DND-41 (cell line): ENCODE measurements at regions not wholly inside any gene's neighbourhood (a gene's known extent, or its start where the extent isn't known, plus 50 kb on each side); places are given as distances from the start of the nearest gene placed in this dataset.

Experiments
- ATAC-seq: fragments of 200-7000 bp; cut with Tn5 transposase; 3 replicates; pipeline ENCODE4 v1.9.1; 2021; ENCODE audit warnings: low read depth; ENCODE audit not compliant: insufficient read depth
- DNase-seq: peaks from one replicate; pipeline ENCODE4 v3.0.0-alpha.2; 2020
- H2AFZ ChIP-seq: 2 replicates; pipeline ENCODE4 v1.6.0; 2012; ENCODE audit warnings: low read depth, low read length
- H3K27ac ChIP-seq: 2 replicates; pipeline ENCODE4 v1.5.1; 2012; ENCODE audit warnings: low read length, inconsistent platforms
- H3K27me3 ChIP-seq: fragments of 200-600 bp; sonication (generic); 2 replicates; pipeline ENCODE4 v1.6.0; 2012; ENCODE audit warnings: low read length, mild to moderate bottlenecking, inconsistent platforms; ENCODE audit not compliant: insufficient read depth, poor library complexity
- H3K36me3 ChIP-seq: 2 replicates; pipeline ENCODE4 v1.5.1; 2012; ENCODE audit warnings: low read length, inconsistent platforms; ENCODE audit not compliant: insufficient read depth
- H3K4me1 ChIP-seq: 2 replicates; pipeline ENCODE4 v1.5.1; 2012; ENCODE audit warnings: mild to moderate bottlenecking, low read length; ENCODE audit not compliant: insufficient read depth
- H3K4me2 ChIP-seq: 2 replicates; pipeline ENCODE4 v1.6.0; 2012; ENCODE audit warnings: mild to moderate bottlenecking, moderate library complexity, low read length, inconsistent platforms; ENCODE audit not compliant: insufficient read depth
- H3K4me3 ChIP-seq, 2 experiments: fragments of 200-600 bp in 1 of 2; shearing (Covaris generic) in 1 of 2; 2 replicates each; pipeline ENCODE4 v1.5.1; 2012 to 2016; ENCODE audit warnings: inconsistent platforms in 2 of 2, low read length in 2 of 2, mild to moderate bottlenecking in 2 of 2, low read depth in 1 of 2, moderate library complexity in 1 of 2
- H3K79me2 ChIP-seq: 2 replicates; pipeline ENCODE4 v1.6.0; 2012; ENCODE audit warnings: low read length, inconsistent platforms; ENCODE audit not compliant: insufficient read depth
- H3K9ac ChIP-seq: 2 replicates; pipeline ENCODE4 v1.6.0; 2012; ENCODE audit warnings: low read depth, mild to moderate bottlenecking, inconsistent platforms, low read length, moderate library complexity
- H3K9me3 ChIP-seq: 2 replicates; pipeline ENCODE4 v1.5.1; 2012; ENCODE audit warnings: low read length, moderate library complexity, mild to moderate bottlenecking, inconsistent platforms; ENCODE audit not compliant: insufficient read depth, severe bottlenecking
- H4K20me1 ChIP-seq: 2 replicates; pipeline ENCODE4 v1.6.0; 2012; ENCODE audit warnings: low read length; ENCODE audit not compliant: insufficient read depth
- CTCF ChIP-seq: IDR thresholded peaks from 2 replicates; pipeline ENCODE4 v1.5.1; 2012; ENCODE audit warnings: borderline replicate concordance, low read length, moderate library complexity, mild to moderate bottlenecking; ENCODE audit not compliant: poor library complexity, severe bottlenecking; ENCODE audit errors: extremely low read depth
- EZH2 ChIP-seq: IDR thresholded peaks from 3 replicates; pipeline ENCODE4 v1.6.1; 2012; ENCODE audit warnings: borderline replicate concordance, low read depth, mild to moderate bottlenecking, moderate library complexity, low read length, inconsistent platforms; ENCODE audit not compliant: severe bottlenecking

DNA sequence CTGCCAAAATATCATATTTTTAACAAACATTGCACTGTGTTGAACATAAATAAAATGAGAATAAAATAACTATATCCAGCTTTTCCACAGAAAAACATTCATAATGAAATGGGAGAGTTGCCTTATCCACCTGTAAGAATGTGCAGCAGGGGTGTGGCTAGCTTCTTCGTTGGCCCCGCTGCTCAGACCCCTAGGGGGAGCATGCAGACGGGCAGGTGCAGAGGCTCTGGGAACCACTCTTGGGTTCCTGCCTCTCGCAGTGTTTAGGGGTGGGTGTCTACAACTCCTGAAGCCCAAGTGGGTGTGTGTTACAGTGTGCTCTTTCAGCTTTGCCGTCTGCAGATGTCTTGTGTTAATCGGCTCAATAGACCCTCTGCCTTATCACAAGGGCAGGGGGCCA, 121.7 kb downstream of the SLITRK5 start:
- TF ChIP-seq EZH2 (no peak), CTCF (no peak)
- no peak for DNase-seq

GRCh38 chr13:87798536-87798935, 127.4 kb downstream of the SLITRK5 start:
- Histone ChIP-seq H3K4me2 (no peak overlapping the region), H2AFZ (no peak overlapping the region), H3K36me3 (no peaks in the 10 kb centered on the region), H3K27ac (no peak overlapping the region), H3K4me3 (no peak overlapping the region), H3K79me2 (no peaks in the 10 kb centered on the region), H3K27me3 (no peaks in the 10 kb centered on the region), H3K9ac (no peak overlapping the region), H3K4me1 (no peaks in the 10 kb centered on the region), H3K9me3 (no peaks in the 10 kb centered on the region), H4K20me1 (no peaks in the 10 kb centered on the region)
- DNase-seq, result no peak
- no peak for ATAC-seq
- TF ChIP-seq CTCF (no peak), EZH2 (no peak)

More for the DNA sequence above, 121.7 kb downstream of the SLITRK5 start:
- no peak for ATAC-seq
- Histone ChIP-seq H3K27me3 (no peaks in the 10 kb centered on the region), H2AFZ (no peak overlapping the region), H3K4me1 (no peaks in the 10 kb centered on the region), H3K9ac (no peak overlapping the region), H3K4me2 (no peak overlapping the region), H3K9me3 (no peaks in the 10 kb centered on the region), H3K36me3 (no peaks in the 10 kb centered on the region), H4K20me1 (no peaks in the 10 kb centered on the region), H3K4me3 (no peak overlapping the region), H3K79me2 (no peaks in the 10 kb centered on the region), H3K27ac (no peak overlapping the region)

- no peaks in the 10 kb centered on the region for H3K27me3 ChIP-seq
- no peaks in the 10 kb centered on the region for H3K79me2 ChIP-seq
- H3K36me3 ChIP-seq, result no peaks in the 10 kb centered on the region
- no peak overlapping the region for H3K4me2 ChIP-seq
- no peak overlapping the region for H3K4me3 ChIP-seq
- H3K4me1 ChIP-seq, result no peaks in the 10 kb centered on the region
- H4K20me1 ChIP-seq, result no peaks in the 10 kb centered on the region
- H2AFZ ChIP-seq, result no peak overlapping the region
- H3K9me3 ChIP-seq, result no peaks in the 10 kb centered on the region
- ATAC-seq (no peak), DNase-seq (no peak)
- no peak overlapping the region for H3K27ac ChIP-seq
- no peak overlapping the region for H3K9ac ChIP-seq
- TF ChIP-seq EZH2 (no peak), CTCF (no peak)
These were observed 139.2 kb downstream of the SLITRK5 start for GRCh38 chr13:87810391-87810801.

- Histone ChIP-seq H3K36me3 (no peaks in the 10 kb centered on the region), H3K27ac (no peak overlapping the region), H3K27me3 (no peaks in the 10 kb centered on the region), H4K20me1 (no peaks in the 10 kb centered on the region), H3K4me1 (no peaks in the 10 kb centered on the region), H3K9me3 (no peaks in the 10 kb centered on the region), H2AFZ (no peak overlapping the region), H3K79me2 (no peaks in the 10 kb centered on the region), H3K4me2 (no peak overlapping the region), H3K9ac (no peak overlapping the region), H3K4me3 (no peak overlapping the region)
- ATAC-seq (no peak), DNase-seq (no peak)
- no peak for TF ChIP-seq CTCF
- no peak for TF ChIP-seq EZH2
These were observed 139.8 kb downstream of the SLITRK5 start for GRCh38 chr13:87810920-87811344.
